HG03064 (cell line): ENCODE measurements at regions not wholly inside any gene's neighbourhood (a gene's known extent, or its start where the extent isn't known, plus 50 kb on each side); places are given as distances from the start of the nearest gene placed in this dataset.

Experiments used
- ATAC-seq: cut with Tn5 transposase; IDR thresholded peaks from one replicate; pipeline ENCODE4 v1.9.1; 2021; ENCODE audit warnings: low read depth; ENCODE audit not compliant: unreplicated experiment

DNA sequence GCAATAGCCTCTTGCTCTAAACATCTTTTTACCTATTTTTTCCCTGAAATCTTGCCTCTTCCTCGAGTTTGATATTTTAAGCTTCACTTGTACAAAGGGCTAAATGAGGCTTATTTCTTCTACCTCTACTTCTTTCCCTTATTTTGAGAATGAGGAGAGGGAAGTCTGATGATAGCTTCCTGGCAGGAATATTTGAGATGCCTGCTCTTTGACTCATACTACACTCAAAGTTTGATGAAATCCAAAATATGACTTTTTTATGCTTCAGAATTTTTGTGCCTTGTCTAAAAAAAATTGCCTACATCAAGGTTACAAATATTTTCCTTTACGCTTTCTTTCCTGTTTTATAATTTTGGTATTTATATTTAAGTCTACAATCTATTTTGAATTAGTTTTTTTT, 624.4 kb upstream of the PLXNA2 start:
- ATAC-seq, result no peak

DNA sequence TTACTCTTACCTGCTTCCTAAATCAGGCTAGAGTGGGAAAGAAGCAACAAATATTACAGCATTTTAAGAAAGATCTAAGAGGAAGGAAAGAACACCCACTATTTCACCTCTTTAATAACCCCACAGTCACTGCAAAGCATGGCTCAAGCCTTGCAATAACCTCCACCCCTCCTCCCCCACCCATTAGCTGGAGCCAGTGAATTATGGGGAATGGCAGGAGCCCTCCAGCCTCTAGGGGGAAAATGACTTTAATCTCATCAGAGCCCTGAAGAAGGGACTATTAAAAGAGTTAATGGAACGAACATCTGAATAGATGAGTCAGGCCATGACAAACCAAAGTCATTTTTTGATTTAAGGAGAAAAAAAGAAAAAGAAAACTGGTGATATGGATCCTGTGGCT, 630.7 kb upstream of the PLXNA2 start:
- no peak for ATAC-seq

- ATAC-seq, result no peak
Observed at GRCh38 chr1:208879022-208879421, 634.8 kb upstream of the PLXNA2 start.

DNA sequence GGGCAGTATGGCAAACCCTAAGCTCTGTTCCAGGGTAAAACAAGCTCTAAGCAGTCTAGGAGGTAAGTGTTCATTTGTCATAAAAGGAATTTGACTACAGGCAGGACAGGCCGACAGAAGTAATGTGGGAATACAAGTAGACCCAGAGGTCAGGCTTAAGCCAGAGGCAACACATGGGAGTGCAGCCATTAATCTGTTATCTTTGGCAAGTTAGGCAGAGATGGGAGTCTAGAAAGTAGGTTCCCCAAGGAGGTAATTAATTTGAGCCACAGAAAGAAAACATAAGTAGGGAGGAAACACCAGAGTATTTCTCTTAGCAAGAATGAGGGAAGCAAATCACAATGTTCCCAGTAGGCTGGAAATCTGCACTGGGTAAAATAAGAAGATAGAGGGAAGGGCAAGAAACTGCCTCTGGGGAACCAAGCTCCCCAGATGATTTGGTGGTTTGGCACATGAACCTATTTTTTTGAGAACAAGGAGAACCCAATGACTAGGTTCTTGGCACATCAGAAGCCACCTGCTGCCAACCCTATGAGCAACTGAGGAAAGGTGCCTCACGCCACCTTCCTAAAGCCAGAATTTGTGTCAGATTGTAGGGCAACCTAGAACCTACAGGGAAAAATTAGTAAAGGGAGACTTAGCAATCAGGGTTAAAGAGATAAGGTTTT, 636.4 kb upstream of the PLXNA2 start:
- no peak for ATAC-seq

- no peak for ATAC-seq
Observed at GRCh38 chr1:208885060-208885459, 640.9 kb upstream of the PLXNA2 start.

GRCh38 chr1:208885650-208886049, 641.5 kb upstream of the PLXNA2 start:
- ATAC-seq, result no peak

DNA sequence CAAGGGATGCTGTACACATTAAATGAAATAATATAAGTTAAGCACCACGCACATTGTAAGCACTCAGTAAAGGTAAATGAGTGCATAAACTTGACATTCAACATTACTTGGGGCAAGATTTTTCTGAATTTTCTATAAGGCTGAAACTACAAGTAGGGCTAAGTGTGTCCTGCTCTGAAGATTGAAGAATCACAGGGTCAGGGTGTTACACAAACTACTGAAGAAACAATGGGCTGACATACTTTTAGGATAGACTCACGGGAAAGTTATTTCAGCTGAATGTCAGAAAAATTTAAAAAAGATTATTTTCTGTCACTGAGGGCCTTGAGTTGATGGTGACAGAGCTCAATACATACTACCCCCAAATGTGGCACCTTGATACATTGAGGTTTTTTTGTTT, 644.2 kb upstream of the PLXNA2 start:
- no peak for ATAC-seq

GRCh38 chr1:208892147-208892546, 648.0 kb upstream of the PLXNA2 start:
- ATAC-seq, result no peak

GRCh38 chr1:208893251-208893650, 649.1 kb upstream of the PLXNA2 start:
- no peak for ATAC-seq

- ATAC-seq, result no peak
Observed at GRCh38 chr1:208895181-208895580, 651.0 kb upstream of the PLXNA2 start.

DNA sequence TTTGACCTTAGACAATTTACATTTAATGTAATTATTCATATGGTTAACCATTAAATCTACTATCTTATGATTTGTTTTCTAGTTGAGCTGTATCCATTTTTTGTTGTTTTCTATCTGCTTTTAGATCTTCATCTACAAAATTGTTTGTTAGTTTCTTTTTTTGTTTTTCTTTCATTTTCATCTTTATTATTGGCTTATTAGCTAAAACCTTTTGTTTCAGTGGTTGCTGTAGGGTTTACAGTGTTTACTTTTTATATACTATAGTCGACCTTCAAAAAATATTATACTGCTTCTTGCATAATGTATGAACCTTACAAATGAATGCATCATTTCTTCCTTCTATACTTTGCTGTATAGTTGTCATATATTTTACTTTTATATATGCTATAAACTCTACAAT, 651.6 kb upstream of the PLXNA2 start:
- ATAC-seq, result no peak

GRCh38 chr1:208896768-208897167, 652.6 kb upstream of the PLXNA2 start:
- ATAC-seq, result no peak

DNA sequence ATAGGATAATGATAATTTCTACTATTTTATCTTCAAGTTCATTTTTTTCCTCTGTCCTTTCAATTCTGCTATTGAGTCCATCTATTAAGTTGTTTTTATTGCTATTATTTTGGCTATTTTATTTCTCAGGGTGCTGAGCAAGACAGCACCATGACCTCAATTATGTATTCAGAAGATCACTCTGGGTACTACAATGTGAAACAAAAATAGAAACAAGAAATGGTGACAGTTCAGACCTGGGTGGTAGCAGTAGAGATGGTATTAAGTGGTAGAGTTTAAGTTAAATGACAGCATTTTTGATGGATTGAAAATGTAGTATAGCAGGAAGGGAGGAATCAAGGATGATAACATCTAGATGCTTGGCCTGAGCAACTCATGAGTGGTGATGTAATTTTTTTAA, 655.3 kb upstream of the PLXNA2 start:
- no peak for ATAC-seq

DNA sequence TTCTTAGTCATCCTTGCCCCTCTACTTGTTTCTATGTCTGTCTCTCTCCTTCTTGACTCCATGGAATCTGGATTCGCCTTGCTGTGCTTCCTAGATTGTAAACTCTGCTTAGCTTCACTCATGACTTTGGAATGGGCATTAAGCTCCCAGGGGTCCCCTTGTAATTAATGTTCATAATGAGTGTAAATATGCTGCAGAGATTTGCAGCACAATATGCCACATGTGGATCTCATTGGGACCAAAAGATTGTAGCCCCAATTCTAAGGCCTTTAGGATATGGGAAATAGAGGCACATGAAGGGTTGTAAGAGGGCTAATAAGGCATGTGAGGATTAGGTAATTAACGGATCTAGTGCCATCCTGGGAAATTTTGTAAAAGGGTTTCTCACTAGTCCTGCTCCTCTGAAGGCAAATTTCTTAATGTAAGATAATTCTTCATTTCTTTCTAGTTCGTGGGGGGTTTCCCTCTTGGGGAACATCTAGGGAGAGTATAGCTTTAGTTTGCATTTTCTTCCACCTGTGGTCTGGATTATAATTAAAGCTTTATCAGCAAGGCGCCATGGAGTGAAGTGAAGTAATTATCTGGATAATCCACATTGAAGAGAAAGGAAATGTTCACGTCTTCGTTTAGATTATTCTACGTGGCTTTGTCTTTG, 659.2 kb upstream of the PLXNA2 start:
- ATAC-seq, result no peak

GRCh38 chr1:208907790-208908189, 663.6 kb upstream of the PLXNA2 start:
- ATAC-seq, result no peak

DNA sequence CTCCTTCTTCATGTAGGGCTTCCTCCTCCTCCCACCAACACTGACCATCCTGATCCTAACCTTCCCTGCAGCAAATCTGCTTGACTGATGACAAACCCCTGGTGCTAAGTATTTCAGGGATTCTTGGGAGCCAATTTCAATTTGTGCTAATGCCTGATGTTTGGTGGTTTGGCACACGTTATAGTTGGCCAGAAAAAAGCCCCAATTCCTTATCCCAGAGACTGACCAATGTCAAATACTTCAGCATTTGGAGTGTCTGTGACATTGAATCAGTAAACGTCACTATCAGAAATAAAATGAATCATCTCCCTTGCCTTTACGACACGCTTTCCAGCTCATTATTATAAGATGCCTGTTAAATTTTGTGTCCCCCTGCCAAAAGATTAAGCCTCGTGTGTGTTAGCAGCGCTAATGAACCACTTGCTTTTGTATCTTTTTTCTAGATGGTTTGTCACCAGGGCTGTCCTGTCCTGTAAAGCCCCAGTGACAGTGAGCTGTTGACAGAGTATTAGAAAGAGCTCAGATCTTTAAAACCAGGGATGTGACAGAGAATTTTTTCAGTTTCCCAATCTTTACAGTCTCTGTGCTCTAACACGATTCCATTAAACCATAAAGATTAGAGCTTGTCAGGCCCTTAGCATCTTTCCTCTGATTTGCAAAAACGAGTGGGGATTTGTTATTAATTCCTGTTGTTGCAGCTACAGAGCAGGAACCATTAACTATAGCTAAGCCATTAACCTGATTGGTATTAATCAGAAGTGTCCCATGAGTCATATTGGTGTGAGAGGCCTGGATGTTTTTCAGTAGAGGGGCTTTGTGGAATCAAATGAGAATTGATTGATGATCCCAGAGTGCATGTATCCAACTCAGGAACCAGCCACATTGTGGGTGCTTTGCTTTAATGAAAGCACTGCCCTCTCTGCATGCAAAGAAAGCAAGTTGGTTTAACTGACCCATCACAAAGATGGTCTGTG, 665.1 kb upstream of the PLXNA2 start:
- no peak for ATAC-seq

DNA sequence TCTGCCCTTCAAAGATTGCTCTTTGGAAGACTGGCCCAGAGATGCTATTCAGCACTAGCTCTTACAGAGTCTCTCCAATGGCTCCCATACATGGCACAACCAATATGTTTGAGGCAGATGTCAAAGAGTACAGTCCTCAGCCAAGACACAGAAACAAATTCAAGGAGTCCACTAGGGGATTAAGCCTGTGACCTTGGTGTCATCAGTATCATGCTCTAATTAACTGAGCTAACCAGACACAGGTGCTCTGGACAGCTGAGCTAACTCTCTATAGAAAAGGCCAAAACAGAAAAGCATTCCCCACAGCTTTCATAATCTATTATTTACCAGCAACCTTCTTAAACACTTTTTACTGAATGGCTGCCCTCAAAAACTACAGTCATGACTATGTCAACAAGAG, 666.0 kb upstream of the PLXNA2 start:
- ATAC-seq, result no peak

GRCh38 chr1:208917281-208917680, 666.2 kb upstream of the CAMK1G start:
- no peak for ATAC-seq

GRCh38 chr1:208917723-208918122, 665.8 kb upstream of the CAMK1G start:
- no peak for ATAC-seq

- no peak for ATAC-seq
Observed at GRCh38 chr1:208918160-208918559, 665.4 kb upstream of the CAMK1G start.

DNA sequence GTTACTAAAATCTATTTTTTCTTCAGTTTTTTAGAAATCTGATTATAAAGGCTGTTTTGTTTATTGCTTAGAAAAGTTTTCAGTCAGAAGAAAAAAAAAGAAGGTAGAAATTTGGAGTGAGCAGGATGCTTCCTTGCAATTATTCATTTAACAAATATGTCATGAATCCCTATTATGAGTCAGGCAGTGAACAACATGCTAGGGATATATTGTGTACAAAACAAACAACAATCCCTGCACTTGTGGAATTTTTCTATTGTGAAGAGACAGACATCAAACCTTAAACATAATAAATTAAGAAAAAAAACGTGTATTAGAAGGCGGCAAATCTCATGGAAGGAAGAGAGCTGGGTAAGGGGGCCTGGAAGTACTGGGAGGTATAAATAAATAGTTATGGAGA, 664.1 kb upstream of the CAMK1G start:
- ATAC-seq, result no peak
